NCI-H146 (cell line): ENCODE measurements at regions not wholly inside any gene's neighbourhood (a gene's known extent, or its start where the extent isn't known, plus 50 kb on each side); places are given as distances from the start of the nearest gene placed in this dataset.
A peak's percentile ranks its signal among the peaks of the same experiment; 100 is the strongest.
"Not testable (repeated sequence)": the region's sequence is repeated elsewhere in the genome, so short reads cannot be mapped to it uniquely, and the experiment has no call there.

Experiments used
- DNase-seq: peaks from one replicate; lab custom pipeline; 2025; lab: John Stamatoyannopoulos, UW

DNA sequence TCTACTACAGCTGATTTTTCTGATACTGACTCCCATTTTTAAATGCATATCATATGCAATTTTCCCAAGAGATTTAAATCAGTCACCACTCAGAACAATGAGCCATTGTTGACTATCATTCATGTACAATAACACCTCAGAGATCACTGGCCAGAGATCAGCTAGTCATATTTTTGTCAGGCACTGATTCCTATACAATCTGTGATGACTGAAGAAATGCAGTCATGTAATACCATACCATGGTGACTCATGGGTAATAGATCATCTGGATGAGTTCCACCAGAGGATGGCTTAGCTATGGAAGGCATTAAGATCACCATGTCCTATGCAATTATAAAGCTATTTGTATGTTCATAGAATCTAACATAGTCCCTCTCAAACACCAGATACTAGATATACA is 285.7 kb upstream of the DCC start:
- DNase-seq = no peak

DNA sequence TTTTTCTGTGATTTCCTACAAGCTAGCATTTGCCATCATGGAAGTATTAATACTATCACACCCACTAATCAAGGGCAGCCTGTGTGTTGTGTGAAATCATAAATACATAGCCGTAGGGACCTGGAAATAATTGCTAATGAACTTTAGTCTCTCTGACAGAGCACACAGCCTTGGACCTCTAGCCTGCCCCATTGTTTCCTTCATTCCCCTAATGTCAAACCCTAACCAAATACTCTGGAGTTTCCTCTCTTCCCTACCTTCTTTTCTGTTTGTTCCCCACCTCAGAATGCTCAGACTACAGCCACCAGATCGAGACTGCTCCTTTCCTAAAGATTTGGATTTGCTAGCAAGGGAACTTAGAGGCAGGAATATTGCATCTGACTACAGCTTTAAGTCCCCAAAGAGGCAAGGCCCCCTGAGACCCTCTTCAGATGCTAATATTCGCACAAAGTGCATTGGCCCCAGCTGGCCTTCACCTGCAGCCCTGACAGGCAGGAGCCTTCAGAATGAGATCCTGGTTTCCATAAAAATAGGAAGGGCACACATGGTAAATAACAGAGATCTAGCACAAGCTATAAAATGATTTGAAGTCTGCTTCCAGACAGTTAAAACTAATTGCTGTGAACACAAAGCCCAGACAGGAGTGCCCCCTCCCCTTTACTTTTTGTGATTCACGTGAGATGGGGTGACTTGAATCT is 279.2 kb upstream of the DCC start:
- DNase-seq = peak; percentile 91

DNA sequence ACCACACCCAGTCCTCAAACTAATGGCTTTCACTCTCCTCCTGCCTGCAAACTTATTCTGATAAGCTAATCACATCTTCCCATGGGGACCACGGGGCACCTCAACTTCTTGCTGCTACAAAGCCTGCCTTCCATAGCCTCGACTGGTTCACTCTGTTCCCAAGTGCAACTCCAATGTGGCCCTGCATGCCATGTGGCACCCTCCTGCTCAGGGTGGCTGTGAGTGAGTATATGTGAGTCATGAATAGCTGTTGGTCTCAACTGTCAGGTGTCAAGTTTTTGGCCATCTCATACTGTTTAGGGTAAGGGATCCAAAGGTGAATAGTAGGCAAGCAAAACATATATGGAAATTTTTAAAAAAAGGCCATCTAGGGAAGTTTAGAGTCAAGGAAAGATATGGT is 276.1 kb upstream of the DCC start:
- no peak for DNase-seq

DNA sequence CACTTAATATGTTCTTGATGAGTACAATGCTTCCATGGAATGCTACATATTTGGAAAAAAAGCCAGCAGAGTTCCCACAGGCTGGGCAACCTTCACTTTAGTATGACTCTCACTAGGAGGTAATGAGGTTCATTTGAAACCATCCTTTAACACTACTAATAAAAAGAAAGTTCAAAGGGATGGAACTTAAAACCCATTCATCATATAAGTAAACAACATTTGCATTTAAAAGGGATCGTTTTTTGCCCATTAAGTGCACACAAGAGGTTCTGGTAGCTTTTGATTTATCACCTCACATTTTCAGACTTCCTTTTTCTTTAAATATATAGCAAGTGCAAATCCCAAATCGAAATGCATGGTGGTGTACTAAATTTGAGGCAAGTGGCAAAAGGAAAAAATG is 270.8 kb upstream of the DCC start:
- peak; percentile 78 for DNase-seq

DNA sequence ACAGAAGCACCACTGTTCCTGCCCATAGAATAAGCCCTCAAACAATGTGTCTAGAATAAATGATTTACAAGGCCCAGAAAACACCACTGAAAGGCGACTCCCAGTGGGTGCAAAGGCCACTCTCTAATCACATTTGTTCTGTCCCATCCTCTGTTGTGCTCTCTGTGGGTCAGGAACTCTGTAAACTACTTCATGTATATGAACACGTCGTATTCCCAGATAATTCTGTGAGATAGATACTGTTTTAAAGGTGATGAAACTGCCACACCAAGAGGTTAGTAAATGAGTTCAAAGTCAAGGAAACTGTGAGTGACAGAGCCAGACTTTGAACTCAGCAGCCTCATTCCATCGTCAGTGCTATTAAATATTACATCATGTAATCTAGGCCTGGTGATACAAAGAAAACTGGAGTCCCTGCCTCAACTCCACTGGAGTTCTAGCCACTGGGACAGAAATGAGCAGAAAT is 269.7 kb upstream of the DCC start:
- no peak for DNase-seq

DNA sequence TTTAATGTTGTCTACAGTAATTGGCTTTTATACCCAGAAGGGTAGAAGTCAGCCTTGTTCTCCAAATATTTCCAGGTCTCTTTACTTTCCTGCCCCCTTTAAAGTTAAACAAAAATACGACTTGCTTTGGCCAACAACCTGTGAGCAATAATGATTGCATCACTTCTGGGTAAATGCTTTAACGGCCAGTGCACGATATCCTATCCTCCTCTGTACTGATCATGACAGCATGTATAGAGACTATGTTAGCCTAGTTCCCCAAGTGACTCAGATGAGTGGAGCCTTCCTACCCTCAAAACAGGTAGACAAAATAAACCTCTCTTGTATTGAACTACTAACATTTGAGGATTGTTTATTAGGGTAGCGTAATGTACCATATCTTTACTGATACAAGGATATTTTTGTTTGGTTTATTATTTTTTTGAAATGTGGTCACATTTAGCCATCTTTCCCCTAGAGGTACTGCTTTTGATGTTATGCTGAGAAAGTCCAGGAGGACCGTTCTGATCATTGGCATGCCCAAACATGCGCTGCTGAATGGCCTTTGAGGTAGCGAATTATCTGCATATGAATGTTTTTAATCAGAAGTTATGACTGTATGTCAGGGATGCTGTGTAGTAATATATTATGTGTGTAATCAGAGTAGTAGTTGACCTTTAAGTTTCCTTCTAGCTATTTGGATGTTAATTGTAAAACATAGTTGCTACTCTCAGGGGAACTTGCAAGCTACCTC is 262.6 kb upstream of the DCC start:
- DNase-seq = no peak

DNA sequence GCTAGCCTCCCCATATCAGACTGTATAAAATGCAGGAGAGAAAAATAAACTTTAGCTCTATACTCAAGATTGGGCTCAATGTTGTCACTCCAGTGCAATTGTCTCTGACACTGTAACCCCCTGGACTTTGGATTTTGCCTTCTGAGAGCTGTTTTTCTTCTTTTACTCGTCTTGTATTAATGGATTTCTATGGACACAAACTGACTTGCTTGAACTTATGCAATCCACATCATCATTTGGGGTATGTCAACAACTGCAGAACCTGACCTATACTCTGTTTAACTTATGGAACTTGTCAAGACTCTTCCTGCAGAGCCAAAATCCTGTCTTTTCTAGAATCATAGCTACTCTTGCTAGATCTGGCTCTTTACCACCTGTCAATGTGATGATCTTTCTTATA is 257.8 kb upstream of the DCC start:
- no peak for DNase-seq

DNA sequence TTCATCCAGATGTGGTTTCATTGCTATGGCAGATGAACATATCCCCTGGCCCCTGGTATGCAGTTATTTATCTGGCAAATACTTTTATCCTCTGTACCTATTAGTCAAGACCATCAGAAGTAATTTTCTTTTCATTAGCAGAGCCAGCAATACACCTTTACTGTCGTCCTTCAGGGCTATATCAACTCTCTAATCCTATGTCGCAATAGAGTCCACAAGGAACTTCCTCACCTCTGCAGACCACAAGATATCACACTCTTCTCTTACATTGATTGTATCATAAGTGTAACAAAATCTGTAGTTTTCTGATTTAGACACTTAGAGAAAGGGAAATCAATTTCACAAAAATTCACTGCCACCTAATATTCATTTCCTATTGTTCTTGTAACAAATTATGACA is 252.9 kb upstream of the DCC start:
- DNase-seq = no peak

DNA sequence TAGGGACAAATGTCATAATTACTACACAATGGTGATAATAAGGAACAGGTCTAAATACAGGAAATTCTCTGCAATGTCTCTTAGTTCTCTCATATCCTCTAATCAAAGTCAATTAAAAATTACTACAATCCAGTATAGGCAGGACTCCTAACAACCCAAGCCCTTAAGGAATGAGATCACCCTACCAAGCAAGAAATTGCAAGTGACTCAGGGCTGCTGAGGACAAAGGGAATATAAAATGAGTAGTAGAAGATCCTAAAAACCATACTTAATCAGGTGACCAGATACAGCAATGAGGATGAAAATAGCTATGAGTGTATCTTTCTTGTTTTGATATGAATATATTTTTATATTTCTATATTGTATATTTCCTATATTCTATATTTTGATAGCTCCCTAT is 250.0 kb upstream of the DCC start:
- DNase-seq = no peak

DNA sequence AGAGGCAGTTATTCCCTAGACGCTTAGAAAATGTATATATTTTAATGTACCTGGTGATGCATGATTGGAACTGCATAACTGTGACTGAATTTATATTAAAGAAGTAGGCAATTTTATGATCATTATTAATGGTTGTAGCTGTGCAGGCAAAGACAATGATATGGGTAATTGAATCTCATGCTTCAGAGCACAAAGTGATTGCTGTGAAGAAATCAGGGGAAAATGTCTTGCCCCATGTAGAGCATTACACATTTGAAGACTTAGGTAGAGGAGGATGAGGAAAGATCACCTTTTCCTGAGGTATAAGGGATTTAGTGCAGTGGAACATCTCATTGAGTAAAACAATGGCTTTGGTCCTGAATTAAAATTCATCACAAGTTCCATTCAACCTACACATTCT is 246.8 kb upstream of the DCC start:
- no peak for DNase-seq

DNA sequence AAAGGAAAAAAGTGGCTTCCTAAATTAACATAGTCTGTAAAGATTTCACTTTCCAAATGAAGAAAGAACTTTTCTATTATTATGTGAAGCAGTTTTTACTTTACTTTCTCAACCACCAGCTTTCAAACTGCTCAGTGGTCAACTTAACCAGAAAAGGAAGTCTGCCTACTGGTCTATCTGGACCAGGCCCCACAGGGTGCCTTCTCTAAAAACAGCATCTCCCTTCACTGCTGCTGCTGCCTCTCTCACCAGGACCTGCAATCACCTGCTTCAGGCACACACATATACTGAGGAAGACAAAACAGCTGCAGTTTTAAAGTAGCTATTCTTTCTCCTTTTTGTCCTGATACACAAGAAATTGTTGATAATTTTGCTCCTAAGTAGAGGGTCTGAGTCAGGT is 221.3 kb upstream of the DCC start:
- peak; percentile 50 for DNase-seq

DNA sequence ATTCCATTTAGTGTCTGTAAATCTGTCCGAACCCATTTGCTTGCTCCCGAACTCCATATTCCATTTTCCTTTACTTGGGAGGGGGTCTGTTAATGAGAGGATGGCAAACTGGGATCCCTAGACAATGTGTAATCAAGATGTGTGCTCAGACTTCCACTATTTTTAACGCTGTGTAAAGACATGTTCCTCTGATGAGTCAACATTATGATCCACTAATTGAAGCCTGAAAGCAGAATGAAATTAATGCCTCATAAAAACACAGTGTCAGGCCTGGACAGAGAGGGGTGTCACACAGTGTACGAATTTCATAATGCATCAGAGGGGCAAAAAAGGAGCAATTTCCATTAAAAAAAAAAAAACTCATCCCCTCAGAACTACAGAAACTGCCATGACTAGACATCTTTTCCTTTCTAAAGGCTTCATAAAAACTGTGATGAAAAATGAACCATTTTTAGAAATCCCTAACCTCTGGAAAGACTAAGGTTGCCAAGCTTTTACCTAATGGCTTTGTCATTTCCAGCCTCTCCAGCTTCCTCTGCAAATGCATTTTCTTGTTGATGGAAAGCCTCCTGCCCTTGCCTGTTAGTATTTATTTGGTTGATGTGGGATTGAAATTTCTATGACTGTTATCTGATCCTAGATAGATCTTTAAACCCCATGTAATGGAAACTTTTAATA is 209.2 kb upstream of the DCC start:
- peak; percentile 86 for DNase-seq

DNA sequence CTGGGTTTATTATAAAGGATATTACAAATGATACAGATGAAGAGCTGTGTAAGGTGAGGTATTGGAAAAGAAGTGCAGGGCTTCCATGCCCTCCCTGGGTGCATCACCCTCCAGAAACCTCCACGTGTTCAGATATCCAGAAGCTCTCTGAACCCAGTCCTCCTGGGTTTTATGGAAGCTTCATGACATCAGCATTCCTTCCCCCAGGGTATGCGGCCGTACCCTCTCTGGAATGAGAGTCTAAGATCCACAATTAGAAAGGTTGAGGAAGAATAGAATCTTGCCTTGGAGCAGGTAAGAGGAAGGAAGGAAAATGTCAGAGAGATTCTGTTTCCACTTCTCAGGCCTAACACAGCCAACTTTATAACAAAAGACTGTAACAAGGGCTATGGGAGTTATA is 208.2 kb upstream of the DCC start:
- DNase-seq = no peak

DNA sequence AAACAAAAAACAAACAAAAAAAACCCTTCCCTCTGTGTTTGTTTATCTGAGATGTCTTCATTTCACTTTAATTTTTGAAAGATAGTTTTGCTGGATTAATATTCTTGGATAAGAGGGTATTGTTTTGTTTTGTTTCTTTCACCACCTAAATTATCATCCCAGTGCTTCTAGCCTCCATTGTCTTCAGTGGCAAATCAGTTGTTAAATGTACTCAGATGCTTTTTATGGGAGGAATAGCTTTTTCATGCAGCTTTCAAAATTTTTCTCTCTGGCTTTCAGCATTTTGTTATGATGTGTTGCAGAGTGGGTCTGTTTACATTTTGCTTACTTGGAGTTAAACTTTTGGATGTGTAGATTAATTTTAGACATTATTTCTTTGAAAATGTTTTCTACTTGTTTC is 203.5 kb upstream of the DCC start:
- no peak for DNase-seq

DNA sequence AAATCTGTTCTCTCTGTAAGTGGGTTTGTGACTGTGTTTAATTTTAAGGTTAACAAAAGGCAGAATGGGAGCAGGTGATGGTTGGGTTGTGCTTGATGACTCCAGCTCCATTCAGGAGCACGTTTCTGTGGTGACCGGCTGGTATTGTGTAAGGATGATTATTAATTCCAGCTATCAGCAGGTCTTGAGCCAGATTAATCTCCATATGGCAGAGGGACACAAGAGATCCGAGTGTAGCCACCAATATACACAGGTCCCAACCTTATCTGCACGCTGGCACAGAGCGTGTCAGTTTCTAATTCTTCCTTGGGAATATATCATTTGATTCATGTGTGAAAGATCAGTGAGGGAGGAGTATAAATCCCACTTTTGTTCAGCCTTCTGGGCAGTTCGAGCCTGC is 199.0 kb upstream of the DCC start:
- DNase-seq = peak; percentile 96

DNA sequence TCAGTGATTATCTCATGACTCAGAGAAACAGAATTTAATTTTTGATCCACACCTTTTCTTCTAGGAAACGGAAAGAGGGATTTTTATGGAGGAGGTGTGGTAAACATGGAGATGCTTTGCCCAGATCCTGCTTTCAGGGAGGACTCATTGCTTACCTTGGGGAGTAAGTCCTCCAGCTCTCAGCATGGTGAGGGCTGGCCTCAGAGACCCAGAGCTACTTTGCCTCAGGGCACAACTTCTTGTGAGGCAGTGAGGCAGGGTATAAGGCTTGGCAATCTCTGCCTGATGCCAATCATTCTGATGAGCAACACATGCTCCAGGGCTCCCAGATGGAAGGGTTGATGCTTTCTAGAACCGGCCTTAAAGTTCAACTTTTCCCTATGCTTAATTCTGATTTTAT is 189.9 kb upstream of the DCC start:
- DNase-seq = no peak

DNA sequence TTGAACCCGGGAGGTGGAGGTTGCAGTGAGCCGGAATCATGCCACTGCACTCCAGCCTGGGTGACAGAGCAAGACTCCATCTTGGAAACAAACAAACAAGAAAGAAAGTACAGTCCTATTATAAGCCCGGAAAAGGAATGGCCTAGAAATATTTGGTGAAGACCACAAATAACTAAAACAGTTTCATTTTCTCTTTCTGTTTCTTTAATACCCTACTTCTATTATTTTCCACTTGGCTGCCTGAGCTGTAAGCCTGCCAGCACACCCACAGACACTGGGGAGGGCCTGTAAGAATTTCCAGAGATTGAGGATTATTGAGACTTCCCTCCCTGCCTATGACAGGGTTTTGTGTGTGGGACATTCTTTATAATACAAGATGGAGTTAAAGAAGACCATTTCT is 188.0 kb upstream of the DCC start:
- DNase-seq = no peak

DNA sequence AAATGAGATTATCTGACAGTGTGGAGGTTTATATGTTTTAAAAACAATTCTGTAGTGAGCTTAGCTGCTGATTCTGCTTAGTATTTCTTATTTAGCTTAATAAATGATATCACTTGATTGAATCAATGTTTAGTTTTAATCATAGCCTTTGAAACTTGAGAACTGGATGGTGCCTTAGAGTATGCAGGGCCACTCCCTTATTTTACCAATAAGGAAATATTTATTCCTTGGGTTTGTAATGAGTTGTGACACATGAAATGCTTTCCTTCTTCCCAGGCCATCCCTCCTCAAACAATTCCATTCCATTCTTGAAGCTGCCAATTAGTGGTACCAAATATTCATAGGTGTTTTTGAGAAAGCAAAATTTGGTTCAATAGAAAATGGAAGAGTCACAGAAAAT is 183.8 kb upstream of the DCC start:
- no peak for DNase-seq

DNA sequence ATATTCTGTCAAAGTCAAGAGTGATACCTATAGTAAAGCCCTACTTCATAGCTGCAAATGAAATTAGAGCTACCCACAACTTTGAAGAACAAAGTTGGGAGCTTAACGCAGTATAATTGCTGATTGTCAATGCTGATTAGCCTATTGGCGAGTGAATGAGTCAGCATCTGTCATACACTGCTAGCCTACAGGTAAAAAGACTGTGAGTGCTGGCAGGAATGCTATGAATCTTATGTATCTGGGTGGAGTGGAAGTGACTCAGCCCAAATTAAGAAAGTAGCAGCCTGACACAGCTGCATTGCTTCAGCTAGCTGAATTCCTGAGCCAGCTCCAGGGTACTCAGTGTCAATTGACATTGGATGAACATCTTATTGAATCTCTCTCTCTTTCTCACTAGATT is 179.4 kb upstream of the DCC start:
- no peak for DNase-seq

DNA sequence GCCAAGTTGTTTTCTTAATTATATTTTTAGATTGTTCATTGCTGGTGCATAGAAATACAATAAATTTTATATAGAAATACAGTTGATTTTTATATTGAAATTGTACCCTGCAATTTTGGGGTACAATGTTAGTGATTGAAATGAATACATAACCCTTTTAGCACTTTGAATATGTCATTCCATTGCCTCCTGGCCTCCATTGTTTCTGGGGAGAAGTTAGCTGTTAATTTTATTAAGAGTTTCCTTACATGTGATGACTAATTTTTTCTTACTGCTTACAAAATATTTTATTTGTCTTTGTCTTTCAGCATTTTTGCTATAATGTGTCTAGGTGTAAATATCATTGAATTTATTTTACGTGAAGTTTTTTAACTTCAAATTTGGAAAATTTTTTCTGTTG is 176.5 kb upstream of the DCC start:
- no peak for DNase-seq

DNA sequence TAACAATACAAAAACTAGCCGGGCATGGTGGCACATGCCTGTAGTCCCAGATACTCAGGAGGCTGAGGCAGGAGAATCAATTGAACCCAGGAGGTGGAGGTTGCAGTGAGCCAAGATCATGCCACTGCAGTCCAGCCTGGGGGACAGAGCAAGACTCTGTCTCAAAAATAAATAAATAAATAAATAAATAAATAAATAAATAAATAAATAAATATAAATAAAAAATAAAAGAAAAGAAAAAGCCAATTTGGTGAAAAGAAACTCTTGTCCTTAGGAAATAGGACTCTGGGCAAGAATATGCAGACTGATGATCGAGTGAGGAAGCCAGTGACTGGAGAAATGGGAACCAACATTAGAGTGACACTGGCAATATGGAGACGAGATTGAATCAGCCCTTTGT is 171.9 kb upstream of the DCC start:
- not testable (repeated sequence) for DNase-seq

DNA sequence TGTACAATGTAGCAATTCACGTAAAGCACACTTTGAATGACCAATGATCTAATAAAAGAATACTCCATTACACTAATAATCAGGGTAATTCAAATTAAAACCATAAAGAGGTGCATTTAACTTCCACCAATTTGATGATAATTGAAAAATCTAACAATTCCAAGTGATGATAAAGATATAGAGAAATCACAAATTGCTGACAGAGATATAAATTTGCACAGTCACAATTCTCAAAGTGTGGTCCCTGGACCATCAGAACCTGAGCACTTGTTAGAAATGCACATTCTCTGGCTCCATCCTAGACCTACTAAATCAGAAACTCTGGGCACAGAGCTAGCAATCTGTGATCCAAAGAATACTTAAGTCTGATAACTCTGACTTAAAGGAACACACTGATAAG is 165.8 kb upstream of the DCC start:
- no peak for DNase-seq

DNA sequence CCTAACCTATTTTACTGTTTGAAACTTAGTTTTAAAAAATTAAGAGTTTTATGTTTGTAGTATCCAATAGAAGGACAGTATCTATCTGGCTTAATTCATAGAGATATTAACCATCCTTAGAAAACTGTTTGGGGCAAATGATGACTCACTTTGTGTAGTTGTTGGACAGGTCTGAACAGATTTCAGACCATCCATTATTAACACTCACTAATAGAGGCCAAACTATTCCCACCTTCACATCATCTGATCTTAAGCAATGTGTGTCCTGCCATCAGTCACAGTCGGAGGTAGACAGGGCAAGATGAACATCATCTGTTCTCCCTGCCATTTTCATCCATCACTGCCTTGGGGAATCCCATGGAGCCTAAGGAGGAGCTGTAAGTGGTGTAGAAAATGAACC is 164.6 kb upstream of the DCC start:
- peak; percentile 16 for DNase-seq
